Naive B cell (primary cell): ENCODE measurements at regions not wholly inside any gene's neighbourhood (a gene's known extent, or its start where the extent isn't known, plus 50 kb on each side); places are given as distances from the start of the nearest gene placed in this dataset.
A peak's percentile ranks its signal among the peaks of the same experiment; 100 is the strongest.
"Not testable (repeated sequence)": the region's sequence is repeated elsewhere in the genome, so short reads cannot be mapped to it uniquely, and the experiment has no call there.

ENCODE experiments used
- ATAC-seq, 2 donors: fragments of 150-1000 bp; cut with Tn5 transposase; 2 replicates each; pipeline ENCODE4 v1.10.0; 2021; ENCODE audit warnings: low read depth in 2 of 2, mild to moderate bottlenecking in 2 of 2, moderate library complexity in 2 of 2
- DNase-seq: peaks from one replicate; pipeline ENCODE4 v3.0.0; 2022
- H3K27ac Mint-ChIP-seq, 6 donors: one replicate each; pipeline ENCODE4 v1.8.0; 2020 to 2022; ENCODE audit warnings: mild to moderate bottlenecking in 6 of 6, mixed read lengths in 6 of 6, moderate library complexity in 5 of 6, inconsistent platforms in 2 of 6
- H3K27me3 Mint-ChIP-seq, 3 donors: one replicate each; pipeline ENCODE4 v1.8.0; 2021 to 2022; ENCODE audit warnings: mixed read lengths in 3 of 3, mild to moderate bottlenecking in 1 of 3
- H3K36me3 Mint-ChIP-seq, 2 donors: one replicate each; pipeline ENCODE4 v1.8.0; 2020 to 2022; ENCODE audit warnings: mixed read lengths in 2 of 2, inconsistent platforms in 1 of 2, mild to moderate bottlenecking in 1 of 2
- H3K4me1 Mint-ChIP-seq, 3 donors: one replicate each; pipeline ENCODE4 v1.8.0; 2020 to 2022; ENCODE audit warnings: mixed read lengths in 3 of 3, inconsistent platforms in 1 of 3, mild to moderate bottlenecking in 1 of 3, moderate library complexity in 1 of 3
- H3K4me3 Mint-ChIP-seq, 8 donors: one replicate each; pipeline ENCODE4 v1.8.0; 2020 to 2022; ENCODE audit warnings: mild to moderate bottlenecking in 8 of 8, mixed read lengths in 8 of 8, moderate library complexity in 8 of 8, inconsistent platforms in 2 of 8
- H3K9me3 Mint-ChIP-seq, 7 donors: one replicate each; pipeline ENCODE4 v1.8.0; 2020 to 2022; ENCODE audit warnings: mixed read lengths in 7 of 7, mild to moderate bottlenecking in 5 of 7, inconsistent platforms in 2 of 7, moderate library complexity in 1 of 7

- not testable (repeated sequence) for DNase-seq, ATAC-seq, H3K27me3 Mint-ChIP-seq
- H3K9me3 Mint-ChIP-seq = peaks cover 4 to 24% (median 16%) of the 10 kb centered on the region in 7 donors
- H3K27ac Mint-ChIP-seq = peak overlapping the region in 1 of 6 donors; percentile 44
- peaks cover 9 to 18% (median 13%) of the 10 kb centered on the region in 3 donors for H3K4me1 Mint-ChIP-seq
- H3K4me3 Mint-ChIP-seq = peak overlapping the region in 1 of 8 donors; percentile 9
- H3K36me3 Mint-ChIP-seq = peaks cover 9 to 12% of the 10 kb centered on the region in 2 donors
Measured at GRCh38 chr1:66424530-66424929, 109.4 kb upstream of the SGIP1 start.

- H3K4me1 Mint-ChIP-seq = peaks cover 9 to 13% (median 10%) of the 10 kb centered on the region in 3 donors
- DNase-seq (no peak), ATAC-seq (peak in 1 of 2 donors; percentile 25)
- no peaks in the 10 kb centered on the region for H3K27me3 Mint-ChIP-seq
- peaks cover 10 to 39% (median 34%) of the 10 kb centered on the region in 7 donors for H3K9me3 Mint-ChIP-seq
- H3K27ac Mint-ChIP-seq = peak overlapping the region in 5 of 6 donors; percentile 2 to 89 (median 42)
- H3K36me3 Mint-ChIP-seq = peaks cover 17 to 29% of the 10 kb centered on the region in 2 donors
- H3K4me3 Mint-ChIP-seq = peak overlapping the region in 5 of 8 donors; percentile 22 to 83 (median 28)
Measured at GRCh38 chr1:66426239-66426853, 107.6 kb upstream of the SGIP1 start.

GRCh38 chr1:66430815-66431214, 103.1 kb upstream of the SGIP1 start:
- ATAC-seq, DNase-seq, H3K4me3 Mint-ChIP-seq, H3K27me3 Mint-ChIP-seq: not testable (repeated sequence)
- Mint-ChIP-seq H3K4me1 (peaks cover 9 to 15% (median 9%) of the 10 kb centered on the region in 3 donors), H3K9me3 (peaks cover 24 to 53% (median 47%) of the 10 kb centered on the region in 7 donors), H3K27ac (peak overlapping the region in 1 of 6 donors; percentile 43), H3K36me3 (peaks cover 17 to 44% of the 10 kb centered on the region in 2 donors)

- no peaks in the 10 kb centered on the region for H3K27me3 Mint-ChIP-seq
- DNase-seq (no peak), ATAC-seq (no peak)
- H3K9me3 Mint-ChIP-seq = peaks cover 24 to 50% (median 47%) of the 10 kb centered on the region in 7 donors
- peak overlapping the region in 2 of 6 donors; percentile 20 to 84 for H3K27ac Mint-ChIP-seq
- H3K36me3 Mint-ChIP-seq = peaks cover 17 to 44% of the 10 kb centered on the region in 2 donors
- peak overlapping the region in 1 of 8 donors; percentile 49 for H3K4me3 Mint-ChIP-seq
- peaks cover 6 to 11% (median 6%) of the 10 kb centered on the region in 3 donors for H3K4me1 Mint-ChIP-seq
Measured at GRCh38 chr1:66431999-66432398, 102.0 kb upstream of the SGIP1 start.

GRCh38 chr1:66433611-66434010, 100.3 kb upstream of the SGIP1 start:
- peaks cover 15 to 41% of the 10 kb centered on the region in 2 donors for H3K36me3 Mint-ChIP-seq
- H3K27ac Mint-ChIP-seq = peak overlapping the region in 1 of 6 donors; percentile 18
- DNase-seq (no peak), ATAC-seq (no peak)
- H3K4me3 Mint-ChIP-seq = no peak overlapping the region
- no peaks in the 10 kb centered on the region for H3K27me3 Mint-ChIP-seq
- H3K9me3 Mint-ChIP-seq = peaks cover 22 to 44% (median 37%) of the 10 kb centered on the region in 7 donors
- peaks cover 8 to 16% (median 12%) of the 10 kb centered on the region in 3 donors for H3K4me1 Mint-ChIP-seq

- H3K36me3 Mint-ChIP-seq = peaks cover 10 to 36% of the 10 kb centered on the region in 2 donors
- no peak overlapping the region for H3K4me3 Mint-ChIP-seq
- ATAC-seq = no peak
Measured at GRCh38 chr1:66434096-66434495, 99.9 kb upstream of the SGIP1 start.

GRCh38 chr1:66435541-66435940, 98.4 kb upstream of the SGIP1 start:
- no peak for ATAC-seq
- H3K36me3 Mint-ChIP-seq = peaks cover 8 to 23% of the 10 kb centered on the region in 2 donors
- H3K9me3 Mint-ChIP-seq = peaks cover 10 to 24% (median 21%) of the 10 kb centered on the region in 7 donors
- DNase-seq = no peak
- H3K27me3 Mint-ChIP-seq = no peaks in the 10 kb centered on the region
- H3K4me1 Mint-ChIP-seq = peaks cover 23 to 29% (median 24%) of the 10 kb centered on the region in 3 donors
- H3K27ac Mint-ChIP-seq = no peak overlapping the region
- no peak overlapping the region for H3K4me3 Mint-ChIP-seq

More at GRCh38 chr1:66434096-66434495, 99.9 kb upstream of the SGIP1 start:
- DNase-seq = no peak
- Mint-ChIP-seq H3K9me3 (peaks cover 17 to 39% (median 32%) of the 10 kb centered on the region in 7 donors), H3K27ac (peak overlapping the region in 1 of 6 donors; percentile 18), H3K27me3 (no peaks in the 10 kb centered on the region), H3K4me1 (peaks cover 13 to 21% (median 17%) of the 10 kb centered on the region in 3 donors)

- H3K27ac Mint-ChIP-seq = peak overlapping the region in 4 of 6 donors; percentile 11 to 42 (median 38)
- peak; percentile 55 to 70 for ATAC-seq
- H3K4me1 Mint-ChIP-seq = peaks cover 23 to 29% (median 24%) of the 10 kb centered on the region in 3 donors
- H3K9me3 Mint-ChIP-seq = peaks cover 2 to 14% (median 11%) of the 10 kb centered on the region in 7 donors
- no peaks in the 10 kb centered on the region for H3K27me3 Mint-ChIP-seq
- H3K36me3 Mint-ChIP-seq = peaks cover 0 to 12% of the 10 kb centered on the region in 2 donors
- no peak for DNase-seq
- H3K4me3 Mint-ChIP-seq = no peak overlapping the region
Measured at GRCh38 chr1:66436378-66437135, 97.4 kb upstream of the SGIP1 start.

- no peak overlapping the region for H3K27ac Mint-ChIP-seq
- peaks cover 0 to 7% of the 10 kb centered on the region in 2 donors for H3K36me3 Mint-ChIP-seq
Measured at GRCh38 chr1:66437136-66437401, 96.9 kb upstream of the SGIP1 start.

GRCh38 chr1:66438062-66438461, 95.9 kb upstream of the SGIP1 start:
- no peak for DNase-seq
- H3K27ac Mint-ChIP-seq = peak overlapping the region in 5 of 6 donors; percentile 47 to 93 (median 90)

More at GRCh38 chr1:66437136-66437401, 96.9 kb upstream of the SGIP1 start:
- H3K4me3 Mint-ChIP-seq = no peak overlapping the region
- DNase-seq (no peak), ATAC-seq (no peak)
- H3K4me1 Mint-ChIP-seq = peaks cover 23 to 29% (median 24%) of the 10 kb centered on the region in 3 donors
- no peaks in the 10 kb centered on the region for H3K27me3 Mint-ChIP-seq
- H3K9me3 Mint-ChIP-seq = peaks cover 0 to 13% (median 7%) of the 10 kb centered on the region in 7 donors

GRCh38 chr1:66438501-66438900, 95.5 kb upstream of the SGIP1 start:
- Mint-ChIP-seq H3K27ac (peak overlapping the region; percentile 62 to 93 (median 88)), H3K36me3 (no peaks in the 10 kb centered on the region), H3K27me3 (no peaks in the 10 kb centered on the region), H3K9me3 (peaks cover 0 to 4% (median 0%) of the 10 kb centered on the region in 7 donors), H3K4me3 (peak overlapping the region in 4 of 8 donors; percentile 13 to 77 (median 27)), H3K4me1 (peaks cover 25 to 29% (median 25%) of the 10 kb centered on the region in 3 donors)
- no peak for ATAC-seq
- DNase-seq = no peak

More at GRCh38 chr1:66438062-66438461, 95.9 kb upstream of the SGIP1 start:
- ATAC-seq = no peak
- Mint-ChIP-seq H3K9me3 (peaks cover 0 to 4% (median 0%) of the 10 kb centered on the region in 7 donors), H3K4me3 (peak overlapping the region in 1 of 8 donors; percentile 77), H3K4me1 (peaks cover 23 to 29% (median 24%) of the 10 kb centered on the region in 3 donors), H3K27me3 (no peaks in the 10 kb centered on the region), H3K36me3 (no peaks in the 10 kb centered on the region)

GRCh38 chr1:66439031-66439740, 94.8 kb upstream of the SGIP1 start:
- Mint-ChIP-seq H3K9me3 (no peaks in the 10 kb centered on the region), H3K4me3 (peak overlapping the region in 5 of 8 donors; percentile 13 to 77 (median 21)), H3K4me1 (peaks cover 26 to 32% (median 32%) of the 10 kb centered on the region in 3 donors), H3K27ac (peak overlapping the region; percentile 62 to 93 (median 88)), H3K36me3 (no peaks in the 10 kb centered on the region), H3K27me3 (no peaks in the 10 kb centered on the region)
- peak; percentile 47 for DNase-seq
- peak; percentile 88 to 93 for ATAC-seq

GRCh38 chr1:66443793-66444192, 90.2 kb upstream of the SGIP1 start:
- H3K27ac Mint-ChIP-seq = peak overlapping the region in 3 of 6 donors; percentile 40 to 97 (median 95)
- H3K4me3 Mint-ChIP-seq = no peak overlapping the region
- no peaks in the 10 kb centered on the region for H3K9me3 Mint-ChIP-seq
- H3K27me3 Mint-ChIP-seq = no peaks in the 10 kb centered on the region
- peaks cover 37 to 43% (median 38%) of the 10 kb centered on the region in 3 donors for H3K4me1 Mint-ChIP-seq
- ATAC-seq = no peak
- DNase-seq = no peak
- no peaks in the 10 kb centered on the region for H3K36me3 Mint-ChIP-seq
